Activated T-cell treated with anti-CD3 and anti-CD28 coated beads for 48 hours (primary cell): ENCODE measurements at regions not wholly inside any gene's neighbourhood (a gene's known extent, or its start where the extent isn't known, plus 50 kb on each side); places are given as distances from the start of the nearest gene placed in this dataset.

Experiments
- DNase-seq: peaks from one replicate; pipeline ENCODE4 v3.0.0-alpha.2; 2020; ENCODE audit warnings: low read depth

GRCh38 chr2:71776227-71776626 lies 322.9 kb downstream of the DYSF start:
- DNase-seq, result no peak

- DNase-seq, result no peak
These were observed 319.9 kb downstream of the DYSF start for GRCh38 chr2:71773218-71773617.

- DNase-seq, result no peak
These were observed 319.3 kb downstream of the DYSF start for GRCh38 chr2:71772510-71773172.

- DNase-seq, result no peak
These were observed 314.3 kb downstream of the DYSF start for GRCh38 chr2:71767663-71768062.

- no peak for DNase-seq
These were observed 305.7 kb downstream of the DYSF start for GRCh38 chr2:71759060-71759459.

- DNase-seq, result no peak
These were observed 304.0 kb downstream of the DYSF start for GRCh38 chr2:71757351-71757750.

GRCh38 chr2:71756280-71756906 lies 303.0 kb downstream of the DYSF start:
- no peak for DNase-seq

GRCh38 chr2:71751590-71751989 lies 298.2 kb downstream of the DYSF start:
- DNase-seq, result no peak

- DNase-seq, result no peak
These were observed 296.3 kb downstream of the DYSF start for GRCh38 chr2:71749671-71750101.

- DNase-seq, result no peak
These were observed 294.9 kb downstream of the DYSF start for GRCh38 chr2:71748227-71748626.

GRCh38 chr2:71747559-71747958 lies 294.2 kb downstream of the DYSF start:
- DNase-seq, result no peak

GRCh38 chr2:71746946-71747501 lies 293.7 kb downstream of the DYSF start:
- no peak for DNase-seq

- DNase-seq, result no peak
These were observed 291.4 kb downstream of the DYSF start for GRCh38 chr2:71744781-71745180.

- DNase-seq, result no peak
These were observed 290.8 kb downstream of the DYSF start for GRCh38 chr2:71743995-71744675.

- DNase-seq, result no peak
These were observed 289.7 kb downstream of the DYSF start for GRCh38 chr2:71742953-71743601.

- no peak for DNase-seq
These were observed 283.6 kb downstream of the DYSF start for GRCh38 chr2:71736986-71737385.

- no peak for DNase-seq
These were observed 282.9 kb downstream of the DYSF start for GRCh38 chr2:71736091-71736861.
